Activated naive CD8-positive, alpha-beta T cell treated with anti-CD3 and anti-CD28 coated beads, Interleukin-2, amount 50 U/mL, for 24 hours (primary cell): ENCODE measurements at regions not wholly inside any gene's neighbourhood (a gene's known extent, or its start where the extent isn't known, plus 50 kb on each side); places are given as distances from the start of the nearest gene placed in this dataset.

Experiments used
- ATAC-seq: fragments of 150-1000 bp; cut with Tn5 transposase; one replicate; pipeline ENCODE4 v1.10.0; 2021
- DNase-seq: peaks from one replicate; pipeline ENCODE4 v3.0.0; 2021
- H3K27ac Mint-ChIP-seq: one replicate; pipeline ENCODE4 v1.8.0; 2021; ENCODE audit warnings: mild to moderate bottlenecking, mixed read lengths
- H3K27me3 Mint-ChIP-seq: one replicate; pipeline ENCODE4 v1.8.0; 2021; ENCODE audit warnings: mixed read lengths
- H3K36me3 Mint-ChIP-seq: one replicate; pipeline ENCODE4 v1.8.0; 2021; ENCODE audit warnings: low read depth, mixed read lengths
- H3K4me1 Mint-ChIP-seq: one replicate; pipeline ENCODE4 v1.8.0; 2021; ENCODE audit warnings: mixed read lengths
- H3K4me3 Mint-ChIP-seq: one replicate; pipeline ENCODE4 v1.8.0; 2021; ENCODE audit warnings: mild to moderate bottlenecking, moderate library complexity, mixed read lengths
- H3K9me3 Mint-ChIP-seq: one replicate; pipeline ENCODE4 v1.8.0; 2021; ENCODE audit warnings: mixed read lengths

- H3K4me1 Mint-ChIP-seq, result no peaks in the 10 kb centered on the region
- no peaks in the 10 kb centered on the region for H3K36me3 Mint-ChIP-seq
- no peaks in the 10 kb centered on the region for H3K9me3 Mint-ChIP-seq
- ATAC-seq (no peak), DNase-seq (no peak)
- no peak overlapping the region for H3K4me3 Mint-ChIP-seq
- no peak overlapping the region for H3K27ac Mint-ChIP-seq
- H3K27me3 Mint-ChIP-seq, result no peaks in the 10 kb centered on the region
Measured at GRCh38 chr10:53619671-53620070, 847.1 kb upstream of the MBL2 start.

GRCh38 chr10:53607691-53608090 lies 835.1 kb upstream of the MBL2 start:
- no peaks in the 10 kb centered on the region for H3K9me3 Mint-ChIP-seq
- H3K27me3 Mint-ChIP-seq, result no peaks in the 10 kb centered on the region
- H3K4me3 Mint-ChIP-seq, result no peak overlapping the region
- no peak overlapping the region for H3K27ac Mint-ChIP-seq
- no peak for ATAC-seq
- no peaks in the 10 kb centered on the region for H3K4me1 Mint-ChIP-seq
- H3K36me3 Mint-ChIP-seq, result no peaks in the 10 kb centered on the region
- DNase-seq, result no peak

- ATAC-seq (no peak), DNase-seq (no peak)
- H3K27ac Mint-ChIP-seq, result no peak overlapping the region
- H3K4me3 Mint-ChIP-seq, result no peak overlapping the region
- no peaks in the 10 kb centered on the region for H3K27me3 Mint-ChIP-seq
- H3K9me3 Mint-ChIP-seq, result no peaks in the 10 kb centered on the region
- H3K4me1 Mint-ChIP-seq, result no peaks in the 10 kb centered on the region
- H3K36me3 Mint-ChIP-seq, result no peaks in the 10 kb centered on the region
Measured at GRCh38 chr10:53606981-53607380, 834.4 kb upstream of the MBL2 start.

GRCh38 chr10:53601260-53601875 lies 828.8 kb upstream of the MBL2 start:
- Mint-ChIP-seq H3K9me3 (no peaks in the 10 kb centered on the region), H3K36me3 (no peaks in the 10 kb centered on the region), H3K4me3 (no peak overlapping the region), H3K27me3 (no peaks in the 10 kb centered on the region), H3K4me1 (no peaks in the 10 kb centered on the region), H3K27ac (no peak overlapping the region)
- DNase-seq (no peak), ATAC-seq (no peak)

- DNase-seq (no peak), ATAC-seq (no peak)
- H3K4me1 Mint-ChIP-seq, result no peaks in the 10 kb centered on the region
Measured at GRCh38 chr10:53598914-53599313, 826.3 kb upstream of the MBL2 start.

GRCh38 chr10:53597835-53598251 lies 825.3 kb upstream of the MBL2 start:
- no peaks in the 10 kb centered on the region for H3K4me1 Mint-ChIP-seq
- no peaks in the 10 kb centered on the region for H3K27me3 Mint-ChIP-seq
- H3K36me3 Mint-ChIP-seq, result no peaks in the 10 kb centered on the region
- no peak for DNase-seq
- H3K27ac Mint-ChIP-seq, result no peak overlapping the region
- ATAC-seq, result no peak
- no peaks in the 10 kb centered on the region for H3K9me3 Mint-ChIP-seq
- no peak overlapping the region for H3K4me3 Mint-ChIP-seq

More at GRCh38 chr10:53598914-53599313, 826.3 kb upstream of the MBL2 start:
- Mint-ChIP-seq H3K9me3 (no peaks in the 10 kb centered on the region), H3K4me3 (no peak overlapping the region), H3K27ac (no peak overlapping the region), H3K36me3 (no peaks in the 10 kb centered on the region), H3K27me3 (no peaks in the 10 kb centered on the region)

- Mint-ChIP-seq H3K27me3 (no peaks in the 10 kb centered on the region), H3K4me3 (no peak overlapping the region), H3K36me3 (no peaks in the 10 kb centered on the region), H3K27ac (no peak overlapping the region), H3K9me3 (peaks cover 11% of the 10 kb centered on the region), H3K4me1 (no peaks in the 10 kb centered on the region)
- DNase-seq, result no peak
- no peak for ATAC-seq
Measured at GRCh38 chr10:53580465-53580864, 807.9 kb upstream of the MBL2 start.

GRCh38 chr10:53579773-53580172 lies 807.2 kb upstream of the MBL2 start:
- Mint-ChIP-seq H3K4me1 (no peaks in the 10 kb centered on the region), H3K27me3 (no peaks in the 10 kb centered on the region), H3K4me3 (no peak overlapping the region), H3K9me3 (peaks cover 11% of the 10 kb centered on the region), H3K36me3 (no peaks in the 10 kb centered on the region), H3K27ac (no peak overlapping the region)
- DNase-seq (no peak), ATAC-seq (no peak)

GRCh38 chr10:53574024-53574423 lies 801.4 kb upstream of the MBL2 start:
- no peak for ATAC-seq
- DNase-seq, result no peak
- peaks cover 7% of the 10 kb centered on the region for H3K9me3 Mint-ChIP-seq
- no peak overlapping the region for H3K4me3 Mint-ChIP-seq
- no peaks in the 10 kb centered on the region for H3K36me3 Mint-ChIP-seq
- no peak overlapping the region for H3K27ac Mint-ChIP-seq
- no peaks in the 10 kb centered on the region for H3K4me1 Mint-ChIP-seq
- H3K27me3 Mint-ChIP-seq, result no peaks in the 10 kb centered on the region

- Mint-ChIP-seq H3K4me3 (no peak overlapping the region), H3K9me3 (peaks cover 7% of the 10 kb centered on the region), H3K27me3 (no peaks in the 10 kb centered on the region), H3K36me3 (no peaks in the 10 kb centered on the region), H3K4me1 (no peaks in the 10 kb centered on the region), H3K27ac (no peak overlapping the region)
- ATAC-seq, result no peak
- DNase-seq, result no peak
Measured at GRCh38 chr10:53573498-53573897, 800.9 kb upstream of the MBL2 start.

- H3K27me3 Mint-ChIP-seq, result no peaks in the 10 kb centered on the region
- no peaks in the 10 kb centered on the region for H3K4me1 Mint-ChIP-seq
- no peak for ATAC-seq
- no peaks in the 10 kb centered on the region for H3K36me3 Mint-ChIP-seq
- H3K27ac Mint-ChIP-seq, result no peak overlapping the region
- no peak overlapping the region for H3K4me3 Mint-ChIP-seq
- no peak for DNase-seq
- H3K9me3 Mint-ChIP-seq, result peaks cover 7% of the 10 kb centered on the region
Measured at GRCh38 chr10:53572799-53573198, 800.2 kb upstream of the MBL2 start.

GRCh38 chr10:53570221-53570620 lies 797.6 kb upstream of the MBL2 start:
- Mint-ChIP-seq H3K4me1 (no peaks in the 10 kb centered on the region), H3K9me3 (peaks cover 9% of the 10 kb centered on the region), H3K27me3 (no peaks in the 10 kb centered on the region), H3K36me3 (no peaks in the 10 kb centered on the region), H3K27ac (no peak overlapping the region), H3K4me3 (no peak overlapping the region)
- ATAC-seq, result no peak
- DNase-seq, result no peak

GRCh38 chr10:53569455-53569854 lies 796.9 kb upstream of the MBL2 start:
- no peak overlapping the region for H3K4me3 Mint-ChIP-seq
- no peaks in the 10 kb centered on the region for H3K27me3 Mint-ChIP-seq
- H3K36me3 Mint-ChIP-seq, result no peaks in the 10 kb centered on the region

GRCh38 chr10:53548664-53549063 lies 776.1 kb upstream of the MBL2 start:
- H3K4me3 Mint-ChIP-seq, result no peak overlapping the region
- no peaks in the 10 kb centered on the region for H3K4me1 Mint-ChIP-seq
- no peaks in the 10 kb centered on the region for H3K36me3 Mint-ChIP-seq
- ATAC-seq (no peak), DNase-seq (no peak)
- H3K27me3 Mint-ChIP-seq, result no peaks in the 10 kb centered on the region
- no peak overlapping the region for H3K27ac Mint-ChIP-seq
- peaks cover 9% of the 10 kb centered on the region for H3K9me3 Mint-ChIP-seq

More at GRCh38 chr10:53569455-53569854, 796.9 kb upstream of the MBL2 start:
- no peaks in the 10 kb centered on the region for H3K4me1 Mint-ChIP-seq
- no peak overlapping the region for H3K27ac Mint-ChIP-seq
- peaks cover 16% of the 10 kb centered on the region for H3K9me3 Mint-ChIP-seq
- DNase-seq, result no peak
- no peak for ATAC-seq

- no peaks in the 10 kb centered on the region for H3K36me3 Mint-ChIP-seq
- H3K4me1 Mint-ChIP-seq, result no peaks in the 10 kb centered on the region
- DNase-seq (no peak), ATAC-seq (no peak)
- H3K9me3 Mint-ChIP-seq, result peaks cover 13% of the 10 kb centered on the region
- no peak overlapping the region for H3K27ac Mint-ChIP-seq
- H3K4me3 Mint-ChIP-seq, result no peak overlapping the region
- H3K27me3 Mint-ChIP-seq, result no peaks in the 10 kb centered on the region
Measured at GRCh38 chr10:53547364-53547763, 774.8 kb upstream of the MBL2 start.

GRCh38 chr10:53543410-53543809 lies 770.8 kb upstream of the MBL2 start:
- H3K4me1 Mint-ChIP-seq, result no peaks in the 10 kb centered on the region
- H3K9me3 Mint-ChIP-seq, result peaks cover 22% of the 10 kb centered on the region
- ATAC-seq (no peak), DNase-seq (no peak)
- no peak overlapping the region for H3K27ac Mint-ChIP-seq
- H3K27me3 Mint-ChIP-seq, result no peaks in the 10 kb centered on the region
- no peak overlapping the region for H3K4me3 Mint-ChIP-seq
- H3K36me3 Mint-ChIP-seq, result no peaks in the 10 kb centered on the region
